ENCODE measurements at regions not wholly inside any gene's neighbourhood (a gene's known extent, or its start where the extent isn't known, plus 50 kb on each side); places are given as distances from the start of the nearest gene placed in this dataset.
A peak's percentile ranks its signal among the peaks of the same experiment; 100 is the strongest.

DNA sequence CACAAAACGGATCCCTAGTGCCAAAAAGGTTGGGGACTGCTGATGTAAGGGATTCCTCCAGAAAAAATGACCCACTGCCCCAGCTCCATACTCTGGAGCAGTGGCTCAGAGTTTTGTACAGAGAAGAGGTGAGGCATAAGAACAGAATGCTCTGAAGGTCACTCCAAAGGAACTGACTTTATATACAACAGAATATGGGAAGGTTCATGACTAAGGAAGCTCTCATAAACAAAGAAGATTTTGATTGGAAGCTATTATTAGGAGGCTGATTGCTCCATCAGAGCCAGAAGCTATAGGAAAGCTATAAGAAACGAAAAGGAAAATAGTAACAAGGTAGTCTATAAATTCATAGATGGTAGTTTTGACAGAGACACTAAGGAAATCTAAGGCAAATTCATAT is 203.1 kb downstream of the SLC7A11 start:
- peak overlapping the region; percentile 94 for H3K4ac ChIP-seq (ENCODE audit: low read depth, low read length)
- intact Hi-C loops (cut with micrococcal nuclease) (loop anchor here (5.0 kb wide), 1 partner anchor 917 kb away; no protein-coding TSS in a partner anchor), dilution Hi-C loops (cut with HindIII; ENCODE audit: low sequenced_read_pairs, unreplicated experiment) (no loop called here), in situ Hi-C loops (cut with MboI; ENCODE audit: low sequenced_read_pairs) (loop anchor here (5.0 to 10.0 kb wide), 4 partner anchors 48 to 833 kb away; no protein-coding TSS in a partner anchor)
- H3K27ac ChIP-seq (ENCODE audit: insufficient read depth, low read length) = peak overlapping the region; percentile 67
- peak overlapping the region; percentile 89; the same call in 1 of the 2 replicates for H4K5ac ChIP-seq (ENCODE audit: low read depth, low read length)
- peak overlapping the region; percentile 94 for H2BK5ac ChIP-seq (ENCODE audit: low read depth, low read length, poor library complexity, severe bottlenecking)
- BruUV-seq (replicated peaks) = no TSS peak
- peak overlapping the region; percentile 87 for H3K14ac ChIP-seq (replicated peaks; ENCODE audit: low read depth, low read length)
- H3K4me3 ChIP-seq (ENCODE audit: insufficient read depth, low read depth, low read length) = no peak overlapping the region
- H2BK20ac ChIP-seq (ENCODE audit: low read depth, low read length) = peak overlapping the region; percentile 99
- no peak for TF ChIP-seq MXI1 (IDR thresholded peaks at IDR 0.05; ENCODE audit: borderline replicate concordance, low read depth, low read length)
- TF ChIP-seq FOS (IDR thresholded peaks at IDR 0.05; ENCODE audit: low read depth, low read length) = peak; percentile 65
- TF ChIP-seq, protein P1, sequence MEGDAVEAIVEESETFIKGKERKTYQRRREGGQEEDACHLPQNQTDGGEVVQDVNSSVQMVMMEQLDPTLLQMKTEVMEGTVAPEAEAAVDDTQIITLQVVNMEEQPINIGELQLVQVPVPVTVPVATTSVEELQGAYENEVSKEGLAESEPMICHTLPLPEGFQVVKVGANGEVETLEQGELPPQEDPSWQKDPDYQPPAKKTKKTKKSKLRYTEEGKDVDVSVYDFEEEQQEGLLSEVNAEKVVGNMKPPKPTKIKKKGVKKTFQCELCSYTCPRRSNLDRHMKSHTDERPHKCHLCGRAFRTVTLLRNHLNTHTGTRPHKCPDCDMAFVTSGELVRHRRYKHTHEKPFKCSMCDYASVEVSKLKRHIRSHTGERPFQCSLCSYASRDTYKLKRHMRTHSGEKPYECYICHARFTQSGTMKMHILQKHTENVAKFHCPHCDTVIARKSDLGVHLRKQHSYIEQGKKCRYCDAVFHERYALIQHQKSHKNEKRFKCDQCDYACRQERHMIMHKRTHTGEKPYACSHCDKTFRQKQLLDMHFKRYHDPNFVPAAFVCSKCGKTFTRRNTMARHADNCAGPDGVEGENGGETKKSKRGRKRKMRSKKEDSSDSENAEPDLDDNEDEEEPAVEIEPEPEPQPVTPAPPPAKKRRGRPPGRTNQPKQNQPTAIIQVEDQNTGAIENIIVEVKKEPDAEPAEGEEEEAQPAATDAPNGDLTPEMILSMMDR (conservative IDR thresholded peaks at IDR 0.05; ENCODE audit: low read depth, low read length) = no peak
- TF ChIP-seq RCOR1 (IDR thresholded peaks at IDR 0.05; ENCODE audit: insufficient replicate concordance, low read length) = no peak
- peak; percentile 76 for TF ChIP-seq MAFK (IDR thresholded peaks at IDR 0.05; ENCODE audit: low read depth, low read length)
- TF ChIP-seq RAD21 (IDR thresholded peaks at IDR 0.05; ENCODE audit: low read length) = no peak
- TF ChIP-seq MAZ (IDR thresholded peaks at IDR 0.05; ENCODE audit: borderline replicate concordance, low read depth, low read length) = no peak
- TF ChIP-seq, protein P2, sequence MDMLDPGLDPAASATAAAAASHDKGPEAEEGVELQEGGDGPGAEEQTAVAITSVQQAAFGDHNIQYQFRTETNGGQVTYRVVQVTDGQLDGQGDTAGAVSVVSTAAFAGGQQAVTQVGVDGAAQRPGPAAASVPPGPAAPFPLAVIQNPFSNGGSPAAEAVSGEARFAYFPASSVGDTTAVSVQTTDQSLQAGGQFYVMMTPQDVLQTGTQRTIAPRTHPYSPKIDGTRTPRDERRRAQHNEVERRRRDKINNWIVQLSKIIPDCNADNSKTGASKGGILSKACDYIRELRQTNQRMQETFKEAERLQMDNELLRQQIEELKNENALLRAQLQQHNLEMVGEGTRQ (IDR thresholded peaks at IDR 0.05; ENCODE audit: low read depth, low read length) = no peak
- no peak for TF ChIP-seq SMC3 (IDR thresholded peaks at IDR 0.05; ENCODE audit: low read depth, low read length)
- peak; percentile 95 for TF ChIP-seq CEBPB (IDR thresholded peaks at IDR 0.05; ENCODE audit: low read depth, low read length)
- no peak for TF ChIP-seq POLR2A (IDR thresholded peaks at IDR 0.05; ENCODE audit: low read depth, low read length)
- TF ChIP-seq ELK1 (IDR thresholded peaks at IDR 0.05; ENCODE audit: borderline replicate concordance, low read depth, low read length) = no peak
- TF ChIP-seq CHD1 (IDR thresholded peaks at IDR 0.05; ENCODE audit: low read depth, low read length) = no peak
- ChIA-PET CTCF (interaction anchor here (0.6 to 1.3 kb wide), 3 partner anchors 13 to 51 kb away, joined by 3 read pairs; no protein-coding TSS in a partner anchor), POLR2A (ENCODE audit: unreplicated experiment) (no interaction called here)
- no peak overlapping the region for H3K9ac ChIP-seq (ENCODE audit: low read depth, low read length)
- ATAC-seq (ENCODE audit: low read depth) (peak; percentile 77), DNase-seq (peak; percentile 94)
- H3K9me1 ChIP-seq (ENCODE audit: insufficient read depth, low read length) = peaks cover 13% of the 10 kb centered on the region
- H3K4me2 ChIP-seq (ENCODE audit: low read depth, low read length) = no peak overlapping the region; the same call in 1 of the 2 replicates
- H3K56ac ChIP-seq (ENCODE audit: extremely low read depth, insufficient read depth, low read length) = no peak overlapping the region
- H2BK15ac ChIP-seq (ENCODE audit: low read depth, low read length) = peak overlapping the region; percentile 96; the same call in 2 of the 3 replicates
- no peak overlapping the region for H2AK9ac ChIP-seq (replicated peaks; ENCODE audit: low read depth, low read length, poor library complexity)
- peak overlapping the region; percentile 69; the same call in 1 of the 2 replicates for H3K23ac ChIP-seq (ENCODE audit: low read depth, low read length)
- H3K79me1 ChIP-seq (ENCODE audit: low read depth in 1 of 2, low read length in 2 of 2) = peaks cover 0 to 4% of the 10 kb centered on the region in 2 experiments; a peak in 2 of 4 replicates
- no peaks in the 10 kb centered on the region for H3K27me3 ChIP-seq (ENCODE audit: control insufficient read depth, insufficient read depth, low read length)
- H2AFZ ChIP-seq (replicated peaks; ENCODE audit: low read length, poor library complexity) = peak overlapping the region; percentile 38
- H3K36me3 ChIP-seq (ENCODE audit: control insufficient read depth, insufficient read depth, low read length) = no peaks in the 10 kb centered on the region
- peak overlapping the region; percentile 70 to 89; a peak in 3 of 4 replicates for H4K8ac ChIP-seq (ENCODE audit: low read depth in 2 of 2, low read length in 2 of 2)
- no peaks in the 10 kb centered on the region for H3K9me3 ChIP-seq (ENCODE audit: control insufficient read depth, insufficient read depth, low read length)
- peak overlapping the region; percentile 89 for H4K91ac ChIP-seq (ENCODE audit: insufficient read depth, low read depth, low read length)
- peak overlapping the region; percentile 98 for H2AK5ac ChIP-seq (ENCODE audit: low read depth, low read length)
- peak overlapping the region; percentile 96; the same call in 1 of the 2 replicates for H3K18ac ChIP-seq (ENCODE audit: low read depth, low read length)
- H3K4me1 ChIP-seq (ENCODE audit: control insufficient read depth, insufficient read depth, low read length) = peaks cover 22% of the 10 kb centered on the region
- no CpG with 5 or more reads among the region's 2 CpGs for WGBS, 2 experiments (ENCODE audit: extremely low coverage in 2 of 2, insufficient read length in 1 of 2)
- H2BK120ac ChIP-seq (ENCODE audit: low read depth, low read length) = peak overlapping the region; percentile 97
- H4K20me1 ChIP-seq (ENCODE audit: insufficient read depth, low read length) = no peaks in the 10 kb centered on the region

Data from IMR-90 (cell line).